MM.1S (cell line): ENCODE measurements at regions not wholly inside any gene's neighbourhood (a gene's known extent, or its start where the extent isn't known, plus 50 kb on each side); places are given as distances from the start of the nearest gene placed in this dataset.

Experiments used
- CTCF ChIP-seq: fragments of 300-600 bp; sonication (generic); IDR thresholded peaks from 2 replicates; pipeline ENCODE4 v1.5.1; 2016; ENCODE audit warnings: antibody characterized with exemption, low read length, mixed read lengths
- EZH2 ChIP-seq: fragments of 300-600 bp; sonication (generic); optimal IDR thresholded peaks from 2 replicates; pipeline ENCODE3; 2017; ENCODE audit warnings: low read depth, mild to moderate bottlenecking, antibody characterized with exemption, low read length, mixed read lengths
- EZH2phosphoT487 ChIP-seq: fragments of 300-600 bp; sonication (generic); IDR thresholded peaks from 2 replicates; pipeline ENCODE4 v1.6.1; 2018; ENCODE audit warnings: antibody characterized with exemption, low read length

DNA sequence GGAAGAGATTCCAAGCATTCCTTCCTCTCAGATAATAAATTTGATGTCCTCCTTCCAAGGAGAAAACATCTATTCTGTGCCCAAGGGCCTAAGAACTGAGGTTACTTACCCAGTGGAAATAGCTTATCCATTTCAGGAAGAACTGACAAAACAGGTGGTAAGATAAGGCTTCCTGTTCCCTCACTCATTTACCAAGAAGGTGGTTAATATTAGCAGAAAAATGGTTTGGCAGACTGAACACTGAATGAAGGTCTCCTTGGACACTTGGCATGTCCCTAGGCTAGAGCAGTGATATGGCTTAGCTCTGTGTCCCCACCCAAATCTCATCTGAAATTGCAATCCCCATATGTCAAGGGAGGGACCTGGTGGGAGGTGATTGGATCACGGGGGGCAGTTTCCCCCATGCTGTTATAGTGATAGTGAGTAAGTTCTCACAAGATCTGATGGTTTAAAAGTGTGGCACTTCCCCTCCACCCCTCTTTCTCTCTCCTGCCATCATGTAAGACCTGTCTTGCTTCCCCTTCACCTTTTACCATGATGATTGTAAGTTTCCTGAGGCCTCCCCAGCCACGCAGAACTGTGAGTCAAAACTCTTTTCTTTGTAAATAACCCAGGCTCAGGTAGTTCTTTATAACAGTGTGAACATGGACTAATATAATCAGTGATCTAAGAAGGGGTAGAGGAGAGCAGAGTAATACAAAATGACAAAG lies 127.4 kb downstream of the ST8SIA2 start:
- no peak for TF ChIP-seq CTCF
- no peak for TF ChIP-seq EZH2
- no peak for TF ChIP-seq EZH2phosphoT487
